SK-N-SH (cell line): ENCODE measurements at regions not wholly inside any gene's neighbourhood (a gene's known extent, or its start where the extent isn't known, plus 50 kb on each side); places are given as distances from the start of the nearest gene placed in this dataset.

Experiments used
- CTCF ChIA-PET: fragments of 300-600, 350-600 bp; formaldehyde crosslinking; extraction: SDS; loops from one replicate; lab custom pipeline; 2021; lab: Yijun Ruan, JAX
- POLR2A ChIA-PET: fragments of 350-600 bp; sonication (Branson Sonifier 250); formaldehyde crosslinking; extraction: SDS; loops from one replicate; lab custom pipeline; 2020; ENCODE audit warnings: antibody characterized with exemption, inconsistent platforms; lab: Yijun Ruan, JAX
- DNase-seq: peaks from one replicate; pipeline ENCODE4 v3.0.0; 2012
- H2AFZ ChIP-seq: fragments of 200-600 bp; sonication (generic); 2 replicates; pipeline ENCODE4 v1.8.1; 2016; ENCODE audit warnings: antibody characterized with exemption, mild to moderate bottlenecking, low read depth
- H3F3A ChIP-seq: fragments of 200-600 bp; sonication (generic); replicated peaks from 2 replicates; pipeline ENCODE3; 2016; ENCODE audit warnings: antibody characterized with exemption, mild to moderate bottlenecking; ENCODE audit not compliant: insufficient read depth
- H3K27ac ChIP-seq, 2 experiments: fragments of 200-500 bp in 1 of 2; fragments of 200-600 bp in 1 of 2; sonication (Bioruptor generic) in 1 of 2; sonication (generic), shearing (Covaris generic) in 1 of 2; 2 replicates each; pipeline versions ENCODE4 v1.5.1 to v1.6.1; 2014 to 2016; ENCODE audit warnings: low read depth in 2 of 2, inconsistent platforms in 1 of 2, low read length in 1 of 2, mild to moderate bottlenecking in 1 of 2, mixed read lengths in 1 of 2
- H3K27me3 ChIP-seq: fragments of 200-600 bp; sonication (generic), shearing (Covaris generic); 2 replicates; pipeline ENCODE4 v1.6.1; 2016; ENCODE audit warnings: mixed run types; ENCODE audit not compliant: insufficient read depth
- H3K36me3 ChIP-seq, 2 experiments: fragments of 200-500 bp in 1 of 2; fragments of 200-600 bp in 1 of 2; sonication (Bioruptor generic) in 1 of 2; sonication (generic) in 1 of 2; replicated peaks in 1 of 2; 2 replicates each; pipeline versions ENCODE3 to v1.5.1; 2014 to 2016; ENCODE audit warnings: low read length in 1 of 2, mild to moderate bottlenecking in 1 of 2; ENCODE audit not compliant: insufficient read depth in 2 of 2, control insufficient read depth in 1 of 2
- H3K4me1 ChIP-seq, 2 experiments: fragments of 200-500 bp in 1 of 2; fragments of 200-600 bp in 1 of 2; sonication (Bioruptor generic) in 1 of 2; sonication (generic), shearing (Covaris generic) in 1 of 2; 2 replicates each; pipeline versions ENCODE4 v1.5.1 to v1.6.1; 2014 to 2016; ENCODE audit warnings: low read depth in 1 of 2, low read length in 1 of 2, mixed run types in 1 of 2; ENCODE audit not compliant: insufficient read depth in 2 of 2, control insufficient read depth in 1 of 2
- H3K4me2 ChIP-seq: fragments of 200-600 bp; sonication (generic), shearing (Covaris generic); 2 replicates; pipeline ENCODE4 v1.6.1; 2017; ENCODE audit warnings: mixed run types
- H3K4me3 ChIP-seq, 2 experiments: fragments of 200-500 bp in 1 of 2; fragments of 200-600 bp in 1 of 2; sonication (Bioruptor generic) in 1 of 2; sonication (generic), shearing (Covaris generic) in 1 of 2; 2 replicates each; pipeline versions ENCODE4 v1.5.1 to v1.8.1; 2014 to 2016; ENCODE audit warnings: low read depth in 2 of 2, inconsistent platforms in 1 of 2, low read length in 1 of 2, mild to moderate bottlenecking in 1 of 2, mixed read lengths in 1 of 2, moderate library complexity in 1 of 2
- H3K79me2 ChIP-seq: fragments of 200-600 bp; sonication (generic); 2 replicates; pipeline ENCODE4 v1.8.1; 2017; ENCODE audit warnings: mild to moderate bottlenecking; ENCODE audit not compliant: insufficient read depth
- H3K9ac ChIP-seq: fragments of 200-600 bp; sonication (generic); 2 replicates; pipeline ENCODE4 v1.6.1; 2017; ENCODE audit warnings: mixed run types
- H3K9me2 ChIP-seq: fragments of 200-600 bp; sonication (generic); 2 replicates; pipeline ENCODE4 v1.6.1; 2017; ENCODE audit warnings: mixed run types
- H3K9me3 ChIP-seq: fragments of 200-600 bp; sonication (generic); 2 replicates; pipeline ENCODE4 v1.6.1; 2017; ENCODE audit warnings: mixed run types, mild to moderate bottlenecking, moderate library complexity
- H4K20me1 ChIP-seq: fragments of 200-600 bp; sonication (generic); 2 replicates; pipeline ENCODE4 v1.6.1; 2017; ENCODE audit warnings: mild to moderate bottlenecking, mixed run types; ENCODE audit not compliant: insufficient read depth
- EZH2phosphoT487 ChIP-seq: fragments of 200-600 bp; sonication (generic); IDR thresholded peaks from 2 replicates; pipeline ENCODE4 v1.6.1; 2017; ENCODE audit warnings: low read depth, mixed run types, mild to moderate bottlenecking, antibody characterized with exemption, moderate library complexity, borderline replicate concordance
- GABPA ChIP-seq: IDR thresholded peaks from 2 replicates; pipeline ENCODE4 v1.4.0; 2012; ENCODE audit warnings: low read depth, mild to moderate bottlenecking
- JUND ChIP-seq: IDR thresholded peaks from 2 replicates; pipeline ENCODE4 v1.4.0; 2012
- MAX ChIP-seq: IDR thresholded peaks from 2 replicates; pipeline ENCODE4 v1.4.0; 2012; ENCODE audit warnings: low read depth
- MXI1 ChIP-seq: IDR thresholded peaks from 2 replicates; pipeline ENCODE4 v1.6.1; 2012; ENCODE audit warnings: mild to moderate bottlenecking, low read depth, low read length, improper control_type of control experiment
- NRF1 ChIP-seq: IDR thresholded peaks from 2 replicates; pipeline ENCODE4 v1.6.1; 2012; ENCODE audit warnings: low read depth, mild to moderate bottlenecking, low read length
- POLR2AphosphoS5 ChIP-seq: IDR thresholded peaks from 2 replicates; pipeline ENCODE4 v1.6.1; 2012; ENCODE audit warnings: low read depth, low read length
- REST ChIP-seq: IDR thresholded peaks from 2 replicates; pipeline ENCODE4 v1.6.1; 2012; ENCODE audit warnings: mild to moderate bottlenecking, low read depth, low read length, moderate library complexity
- RFX5 ChIP-seq: IDR thresholded peaks from 2 replicates; pipeline ENCODE4 v1.6.1; 2012; ENCODE audit warnings: mild to moderate bottlenecking, improper control_type of control experiment, low read length
- RXRA ChIP-seq: IDR thresholded peaks from 2 replicates; pipeline ENCODE4 v1.4.0; 2012; ENCODE audit warnings: low read depth, mild to moderate bottlenecking, borderline replicate concordance
- TCF12 ChIP-seq: IDR thresholded peaks from 2 replicates; pipeline ENCODE4 v1.4.0; 2012
- WGBS: methylation state at CpG from one replicate; pipeline ENCODE4 v1.1.6; 2017; ENCODE audit warnings: low lambda C conversion rate; 5-methylcytosine and 5-hydroxymethylcytosine counted together
- TF ChIP-seq, protein P1 (sequence below): IDR thresholded peaks from 2 replicates; pipeline ENCODE4 v1.4.0; 2012; ENCODE audit warnings: low read depth, borderline replicate concordance
- TF ChIP-seq, protein P2 (sequence below): fragments of 200-600 bp; sonication (generic); IDR thresholded peaks from 2 replicates; pipeline ENCODE4 v1.6.1; 2017; ENCODE audit warnings: antibody characterized with exemption, mild to moderate bottlenecking, moderate library complexity

DNA sequence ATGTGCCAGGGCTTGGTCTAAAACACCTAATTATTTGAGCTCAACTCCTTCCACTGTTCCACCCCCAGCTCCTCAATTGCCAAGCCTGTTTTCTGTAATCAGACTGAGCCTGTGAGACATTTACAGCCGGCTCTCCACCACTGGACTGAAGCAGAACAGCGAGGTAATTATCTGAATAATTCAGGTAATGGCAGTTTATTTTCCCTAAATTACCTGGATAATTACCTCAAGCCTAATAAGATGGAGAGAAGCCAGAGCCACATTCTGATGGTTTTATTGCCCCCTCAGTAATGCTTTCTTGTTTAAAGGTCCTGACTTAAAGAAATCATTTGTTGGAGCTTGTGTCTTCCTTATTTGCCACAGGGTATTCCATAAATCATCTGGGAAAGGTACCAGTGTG lies 64.2 kb downstream of the FZD4 start (continued):
- TF ChIP-seq GABPA (no peak), REST (no peak)
- TF ChIP-seq, all 33 proteins: peak for 0

- 87% methylated on average over 3 of the region's 3 CpGs for WGBS
- CTCF ChIA-PET, result interaction anchor here (0.9 to 1.6 kb wide), 3 partner anchors 9 to 24 kb away, joined by 3 to 4 read pairs (median 4); no protein-coding TSS in a partner anchor
Observed at GRCh38 chr11:86893235-86893634, 62.0 kb downstream of the FZD4 start.

More at GRCh38 chr11:86893235-86893634, 62.0 kb downstream of the FZD4 start:
- Histone ChIP-seq H4K20me1 (no peaks in the 10 kb centered on the region), H3K36me3 (peaks cover 0 to 16% of the 10 kb centered on the region in 2 experiments), H3K9me3 (no peaks in the 10 kb centered on the region), H3K9ac (no peak overlapping the region), H3F3A (peaks cover 7% of the 10 kb centered on the region), H3K9me2 (no peaks in the 10 kb centered on the region), H3K4me3 (no peak overlapping the region), H3K27ac (no peak overlapping the region), H3K27me3 (no peaks in the 10 kb centered on the region), H2AFZ (no peak overlapping the region), H3K4me1 (peaks cover 0 to 8% of the 10 kb centered on the region in 2 experiments; a peak in 2 of 4 replicates)
- POLR2A ChIA-PET, result no interaction called here
- DNase-seq, result no peak
- TF ChIP-seq, protein P1, sequence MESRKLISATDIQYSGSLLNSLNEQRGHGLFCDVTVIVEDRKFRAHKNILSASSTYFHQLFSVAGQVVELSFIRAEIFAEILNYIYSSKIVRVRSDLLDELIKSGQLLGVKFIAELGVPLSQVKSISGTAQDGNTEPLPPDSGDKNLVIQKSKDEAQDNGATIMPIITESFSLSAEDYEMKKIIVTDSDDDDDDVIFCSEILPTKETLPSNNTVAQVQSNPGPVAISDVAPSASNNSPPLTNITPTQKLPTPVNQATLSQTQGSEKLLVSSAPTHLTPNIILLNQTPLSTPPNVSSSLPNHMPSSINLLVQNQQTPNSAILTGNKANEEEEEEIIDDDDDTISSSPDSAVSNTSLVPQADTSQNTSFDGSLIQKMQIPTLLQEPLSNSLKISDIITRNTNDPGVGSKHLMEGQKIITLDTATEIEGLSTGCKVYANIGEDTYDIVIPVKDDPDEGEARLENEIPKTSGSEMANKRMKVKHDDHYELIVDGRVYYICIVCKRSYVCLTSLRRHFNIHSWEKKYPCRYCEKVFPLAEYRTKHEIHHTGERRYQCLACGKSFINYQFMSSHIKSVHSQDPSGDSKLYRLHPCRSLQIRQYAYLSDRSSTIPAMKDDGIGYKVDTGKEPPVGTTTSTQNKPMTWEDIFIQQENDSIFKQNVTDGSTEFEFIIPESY, result no peak
- TF ChIP-seq NRF1 (no peak), REST (no peak), MXI1 (no peak), TCF12 (no peak), MAX (no peak), RFX5 (no peak), RXRA (no peak), EZH2phosphoT487 (no peak), GABPA (no peak), POLR2AphosphoS5 (no peak), JUND (no peak)
- TF ChIP-seq, protein P2, sequence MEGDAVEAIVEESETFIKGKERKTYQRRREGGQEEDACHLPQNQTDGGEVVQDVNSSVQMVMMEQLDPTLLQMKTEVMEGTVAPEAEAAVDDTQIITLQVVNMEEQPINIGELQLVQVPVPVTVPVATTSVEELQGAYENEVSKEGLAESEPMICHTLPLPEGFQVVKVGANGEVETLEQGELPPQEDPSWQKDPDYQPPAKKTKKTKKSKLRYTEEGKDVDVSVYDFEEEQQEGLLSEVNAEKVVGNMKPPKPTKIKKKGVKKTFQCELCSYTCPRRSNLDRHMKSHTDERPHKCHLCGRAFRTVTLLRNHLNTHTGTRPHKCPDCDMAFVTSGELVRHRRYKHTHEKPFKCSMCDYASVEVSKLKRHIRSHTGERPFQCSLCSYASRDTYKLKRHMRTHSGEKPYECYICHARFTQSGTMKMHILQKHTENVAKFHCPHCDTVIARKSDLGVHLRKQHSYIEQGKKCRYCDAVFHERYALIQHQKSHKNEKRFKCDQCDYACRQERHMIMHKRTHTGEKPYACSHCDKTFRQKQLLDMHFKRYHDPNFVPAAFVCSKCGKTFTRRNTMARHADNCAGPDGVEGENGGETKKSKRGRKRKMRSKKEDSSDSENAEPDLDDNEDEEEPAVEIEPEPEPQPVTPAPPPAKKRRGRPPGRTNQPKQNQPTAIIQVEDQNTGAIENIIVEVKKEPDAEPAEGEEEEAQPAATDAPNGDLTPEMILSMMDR, result no peak
- TF ChIP-seq, all 33 proteins: peak for 0
- no peaks in the 10 kb centered on the region for H3K79me2 ChIP-seq
- no peak overlapping the region for H3K4me2 ChIP-seq
